Stimulated activated CD8-positive, alpha-beta memory T cell treated with anti-CD3 and anti-CD28 coated beads, Interleukin-4, amount 100 ng/mL, for 4 hours (primary cell): ENCODE measurements at regions not wholly inside any gene's neighbourhood (a gene's known extent, or its start where the extent isn't known, plus 50 kb on each side); places are given as distances from the start of the nearest gene placed in this dataset.
A peak's percentile ranks its signal among the peaks of the same experiment; 100 is the strongest.
"Not testable (repeated sequence)": the region's sequence is repeated elsewhere in the genome, so short reads cannot be mapped to it uniquely, and the experiment has no call there.

Experiments used
- DNase-seq, 2 donors: peaks; one replicate each; pipeline ENCODE4 v3.0.0-alpha.2; 2020; ENCODE audit warnings: low read depth in 2 of 2, low spot score in 1 of 2

- DNase-seq, result no peak
These were observed 211.5 kb upstream of the PRSS1 start for GRCh38 chr7:142537760-142538159.

GRCh38 chr7:142535123-142535779 lies 214.0 kb upstream of the PRSS1 start:
- peak; percentile 25 to 50 for DNase-seq

- DNase-seq, result no peak
These were observed 214.5 kb upstream of the PRSS1 start for GRCh38 chr7:142534726-142535122.

- DNase-seq, result no peak
These were observed 215.4 kb upstream of the PRSS1 start for GRCh38 chr7:142533920-142534319.

- no peak for DNase-seq
These were observed 219.7 kb upstream of the PRSS1 start for GRCh38 chr7:142529591-142529990.

GRCh38 chr7:142528608-142529408 lies 220.5 kb upstream of the PRSS1 start:
- DNase-seq, result no peak

GRCh38 chr7:142523821-142524460 lies 225.3 kb upstream of the PRSS1 start:
- DNase-seq, result no peak

- no peak for DNase-seq
These were observed 226.5 kb upstream of the PRSS1 start for GRCh38 chr7:142522735-142523134.

GRCh38 chr7:142520885-142521284 lies 228.4 kb upstream of the PRSS1 start:
- not testable (repeated sequence) for DNase-seq

- DNase-seq, result not testable (repeated sequence)
These were observed 228.8 kb upstream of the PRSS1 start for GRCh38 chr7:142520455-142520854.

GRCh38 chr7:142519079-142520078 lies 229.9 kb upstream of the PRSS1 start:
- no peak for DNase-seq

- no peak for DNase-seq
These were observed 233.2 kb upstream of the PRSS1 start for GRCh38 chr7:142516038-142516501.

- DNase-seq, result not testable (repeated sequence)
These were observed 234.6 kb upstream of the PRSS1 start for GRCh38 chr7:142514716-142515115.

GRCh38 chr7:142513178-142513955 lies 235.9 kb upstream of the PRSS1 start:
- DNase-seq, result no peak

- DNase-seq, result no peak
These were observed 237.5 kb upstream of the PRSS1 start for GRCh38 chr7:142511801-142512200.

- no peak for DNase-seq
These were observed 237.9 kb upstream of the PRSS1 start for GRCh38 chr7:142511374-142511773.

- not testable (repeated sequence) for DNase-seq
These were observed 240.0 kb upstream of the PRSS1 start for GRCh38 chr7:142509235-142509634.

- DNase-seq, result no peak
These were observed 241.0 kb upstream of the PRSS1 start for GRCh38 chr7:142508251-142508650.

- no peak for DNase-seq
These were observed 241.5 kb upstream of the PRSS1 start for GRCh38 chr7:142507799-142508198.

- DNase-seq, result not testable (repeated sequence)
These were observed 242.2 kb upstream of the PRSS1 start for GRCh38 chr7:142507066-142507465.
